Activated B cell treated with CpG ODN at 0.5 μM for 24 hours (primary cell): ENCODE measurements at regions not wholly inside any gene's neighbourhood (a gene's known extent, or its start where the extent isn't known, plus 50 kb on each side); places are given as distances from the start of the nearest gene placed in this dataset.
"Not testable (repeated sequence)": the region's sequence is repeated elsewhere in the genome, so short reads cannot be mapped to it uniquely, and the experiment has no call there.

ENCODE experiments used
- ATAC-seq: fragments of 200-7000 bp; cut with Tn5 transposase; one replicate; pipeline ENCODE4 v1.10.0; 2021; ENCODE audit warnings: low read depth, mild to moderate bottlenecking, moderate library complexity
- CTCF ChIA-PET: fragments of 350-600 bp; sonication (Branson Sonifier 250); formaldehyde crosslinking; loops from one replicate; lab custom pipeline; 2021; ENCODE audit warnings: antibody characterized with exemption; lab: Charles Lee
- POLR2A ChIA-PET: fragments of 350-600 bp; sonication (Branson Sonifier 250); formaldehyde crosslinking; loops from one replicate; lab custom pipeline; 2021; ENCODE audit warnings: antibody characterized with exemption; lab: Charles Lee
- DNase-seq: peaks from one replicate; pipeline ENCODE4 v3.0.0; 2022
- H3K27ac Mint-ChIP-seq: one replicate; pipeline ENCODE4 v1.8.0; 2020; ENCODE audit warnings: mixed read lengths
- H3K27me3 Mint-ChIP-seq: one replicate; pipeline ENCODE4 v1.8.0; 2021; ENCODE audit warnings: mixed read lengths
- H3K36me3 Mint-ChIP-seq: one replicate; pipeline ENCODE4 v1.8.0; 2021; ENCODE audit warnings: low read depth, mixed read lengths
- H3K4me1 Mint-ChIP-seq: one replicate; pipeline ENCODE4 v1.8.0; 2021; ENCODE audit warnings: mixed read lengths
- H3K4me3 Mint-ChIP-seq: one replicate; pipeline ENCODE4 v1.8.0; 2020; ENCODE audit warnings: mild to moderate bottlenecking, mixed read lengths
- H3K9me3 Mint-ChIP-seq: one replicate; pipeline ENCODE4 v1.8.0; 2020; ENCODE audit warnings: mixed read lengths
- intact Hi-C: fragments of 100-400 bp; cut with micrococcal nuclease; formaldehyde crosslinking; loops from one replicate; pipeline ENCODE4 v1.15.1; 2024
- TF ChIP-seq, protein P1 (sequence below): fragments of 200-600 bp; IDR thresholded peaks from one replicate; pipeline ENCODE4 v1.8.0; 2022; ENCODE audit warnings: antibody characterized with exemption, mild to moderate bottlenecking

- DNase-seq (peak; percentile 2), ATAC-seq (no peak)
- ChIA-PET CTCF (no interaction called here), POLR2A (no interaction called here)
- intact Hi-C loops, result no loop called here
- no peaks in the 10 kb centered on the region for H3K9me3 Mint-ChIP-seq
- no peaks in the 10 kb centered on the region for H3K4me1 Mint-ChIP-seq
- H3K4me3 Mint-ChIP-seq, result no peak overlapping the region
- H3K36me3 Mint-ChIP-seq, result no peaks in the 10 kb centered on the region
- H3K27ac Mint-ChIP-seq, result no peak overlapping the region
- TF ChIP-seq, protein P1, sequence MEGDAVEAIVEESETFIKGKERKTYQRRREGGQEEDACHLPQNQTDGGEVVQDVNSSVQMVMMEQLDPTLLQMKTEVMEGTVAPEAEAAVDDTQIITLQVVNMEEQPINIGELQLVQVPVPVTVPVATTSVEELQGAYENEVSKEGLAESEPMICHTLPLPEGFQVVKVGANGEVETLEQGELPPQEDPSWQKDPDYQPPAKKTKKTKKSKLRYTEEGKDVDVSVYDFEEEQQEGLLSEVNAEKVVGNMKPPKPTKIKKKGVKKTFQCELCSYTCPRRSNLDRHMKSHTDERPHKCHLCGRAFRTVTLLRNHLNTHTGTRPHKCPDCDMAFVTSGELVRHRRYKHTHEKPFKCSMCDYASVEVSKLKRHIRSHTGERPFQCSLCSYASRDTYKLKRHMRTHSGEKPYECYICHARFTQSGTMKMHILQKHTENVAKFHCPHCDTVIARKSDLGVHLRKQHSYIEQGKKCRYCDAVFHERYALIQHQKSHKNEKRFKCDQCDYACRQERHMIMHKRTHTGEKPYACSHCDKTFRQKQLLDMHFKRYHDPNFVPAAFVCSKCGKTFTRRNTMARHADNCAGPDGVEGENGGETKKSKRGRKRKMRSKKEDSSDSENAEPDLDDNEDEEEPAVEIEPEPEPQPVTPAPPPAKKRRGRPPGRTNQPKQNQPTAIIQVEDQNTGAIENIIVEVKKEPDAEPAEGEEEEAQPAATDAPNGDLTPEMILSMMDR, result no peak
- H3K27me3 Mint-ChIP-seq, result no peaks in the 10 kb centered on the region
Measured at GRCh38 chr4:3601992-3602391, 69.8 kb upstream of the LRPAP1 start.

- ATAC-seq, result not testable (repeated sequence)
Measured at GRCh38 chr4:3601108-3601690, 69.0 kb upstream of the LRPAP1 start.

DNA sequence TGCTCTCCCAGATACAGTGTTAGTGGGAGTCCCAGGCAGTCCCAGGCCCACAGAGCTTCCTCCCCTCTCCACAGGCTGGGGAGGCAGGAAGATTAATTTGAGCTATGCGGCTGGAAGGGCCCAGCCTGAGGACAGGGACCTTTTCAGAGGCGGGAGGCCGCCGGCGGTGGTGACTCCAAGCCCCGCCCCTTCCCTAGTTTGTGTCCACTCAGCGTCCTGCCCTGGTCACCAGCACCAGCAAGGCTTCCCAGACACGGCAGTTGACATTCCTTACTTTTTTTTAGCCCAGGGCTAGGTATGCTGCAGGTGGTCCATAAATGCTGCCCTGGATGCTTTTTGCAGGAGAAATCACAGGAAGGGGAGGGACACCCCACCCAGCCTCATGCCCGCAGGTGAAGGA, 67.7 kb upstream of the LRPAP1 start:
- TF ChIP-seq, protein P1, result no peak
- H3K9me3 Mint-ChIP-seq, result no peaks in the 10 kb centered on the region
- no peaks in the 10 kb centered on the region for H3K36me3 Mint-ChIP-seq
- H3K27ac Mint-ChIP-seq, result no peak overlapping the region
- POLR2A ChIA-PET, result no interaction called here
- no peak for DNase-seq
- H3K27me3 Mint-ChIP-seq, result peaks cover 5% of the 10 kb centered on the region
- CTCF ChIA-PET, result no interaction called here
- ATAC-seq, result no peak
- H3K4me1 Mint-ChIP-seq, result no peaks in the 10 kb centered on the region
- H3K4me3 Mint-ChIP-seq, result no peak overlapping the region
- intact Hi-C loops, result no loop called here

More at GRCh38 chr4:3601108-3601690, 69.0 kb upstream of the LRPAP1 start:
- POLR2A ChIA-PET, H3K4me3 Mint-ChIP-seq, H3K36me3 Mint-ChIP-seq, intact Hi-C loops, H3K4me1 Mint-ChIP-seq, H3K27me3 Mint-ChIP-seq, CTCF ChIA-PET, H3K9me3 Mint-ChIP-seq, H3K27ac Mint-ChIP-seq: not testable (repeated sequence)
- DNase-seq, result peak; percentile 0

DNA sequence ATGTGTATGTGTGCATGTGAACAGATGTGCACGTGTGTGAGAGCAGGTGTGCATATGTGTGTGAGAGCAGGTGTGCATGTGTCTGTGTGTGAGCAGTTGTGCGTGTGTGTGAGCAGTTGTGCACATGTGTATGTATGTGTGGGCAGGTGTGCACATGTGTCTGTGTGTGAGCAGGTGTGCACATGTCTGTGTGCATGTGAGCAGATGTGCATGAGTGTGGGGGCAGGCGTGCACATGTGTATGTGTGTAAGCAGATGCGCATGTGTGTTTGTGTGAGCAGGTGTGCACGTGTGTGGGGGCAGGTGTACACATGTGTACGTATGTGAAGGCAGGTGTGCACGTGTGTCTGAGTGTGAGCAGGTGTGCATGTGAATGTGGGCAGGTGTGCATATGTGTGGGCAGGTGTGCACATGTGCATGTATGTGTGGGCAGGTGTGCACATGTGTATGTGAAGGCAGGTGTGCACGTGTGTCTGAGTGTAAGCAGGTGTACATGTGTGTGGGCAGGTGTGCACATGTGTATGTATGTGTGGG, 66.5 kb upstream of the LRPAP1 start:
- no peak overlapping the region for H3K4me3 Mint-ChIP-seq
- peaks cover 11% of the 10 kb centered on the region for H3K27me3 Mint-ChIP-seq
- TF ChIP-seq, protein P1, result no peak
- H3K36me3 Mint-ChIP-seq, result no peaks in the 10 kb centered on the region
- ATAC-seq, result no peak
- POLR2A ChIA-PET, result no interaction called here
- no peaks in the 10 kb centered on the region for H3K9me3 Mint-ChIP-seq
- intact Hi-C loops, result no loop called here
- CTCF ChIA-PET, result no interaction called here
- no peaks in the 10 kb centered on the region for H3K4me1 Mint-ChIP-seq
- DNase-seq, result no peak
- no peak overlapping the region for H3K27ac Mint-ChIP-seq

DNA sequence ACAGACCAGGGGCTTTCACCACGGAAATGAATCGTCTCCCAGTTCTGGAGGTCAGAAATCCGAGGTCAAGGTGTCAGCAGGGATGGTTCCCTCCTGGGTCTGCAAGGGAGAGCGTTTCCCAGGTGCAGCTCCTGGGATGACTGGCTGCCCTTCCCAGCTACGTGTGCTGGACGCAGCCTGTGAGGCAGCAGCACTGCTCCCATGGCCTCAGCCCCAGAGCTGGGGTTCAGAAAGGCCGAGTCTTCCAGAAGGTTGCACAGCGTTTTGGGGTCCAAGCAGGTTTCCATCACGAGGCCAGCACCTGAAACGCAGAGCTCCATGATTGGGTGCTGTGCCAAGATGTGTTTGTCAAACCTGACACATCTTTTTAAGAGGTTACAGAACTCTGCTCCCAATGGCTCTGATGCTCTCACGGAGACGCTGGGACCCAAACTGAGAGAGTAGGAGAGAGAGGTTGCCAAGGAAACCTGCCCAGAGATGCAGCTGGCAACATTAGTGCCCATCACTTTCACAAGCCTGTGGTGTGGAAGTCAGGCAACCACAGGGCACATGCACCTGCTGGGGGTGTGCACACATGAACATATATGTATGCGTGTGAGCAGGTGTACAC, 65.8 kb upstream of the LRPAP1 start:
- H3K4me1 Mint-ChIP-seq, ATAC-seq, intact Hi-C loops, H3K27ac Mint-ChIP-seq, H3K4me3 Mint-ChIP-seq, H3K9me3 Mint-ChIP-seq, POLR2A ChIA-PET, CTCF ChIA-PET, DNase-seq, H3K36me3 Mint-ChIP-seq: not testable (repeated sequence)
- H3K27me3 Mint-ChIP-seq, result peaks cover 13% of the 10 kb centered on the region

GRCh38 chr4:3596957-3597733, 64.9 kb upstream of the LRPAP1 start:
- intact Hi-C loops, H3K9me3 Mint-ChIP-seq: not testable (repeated sequence)

DNA sequence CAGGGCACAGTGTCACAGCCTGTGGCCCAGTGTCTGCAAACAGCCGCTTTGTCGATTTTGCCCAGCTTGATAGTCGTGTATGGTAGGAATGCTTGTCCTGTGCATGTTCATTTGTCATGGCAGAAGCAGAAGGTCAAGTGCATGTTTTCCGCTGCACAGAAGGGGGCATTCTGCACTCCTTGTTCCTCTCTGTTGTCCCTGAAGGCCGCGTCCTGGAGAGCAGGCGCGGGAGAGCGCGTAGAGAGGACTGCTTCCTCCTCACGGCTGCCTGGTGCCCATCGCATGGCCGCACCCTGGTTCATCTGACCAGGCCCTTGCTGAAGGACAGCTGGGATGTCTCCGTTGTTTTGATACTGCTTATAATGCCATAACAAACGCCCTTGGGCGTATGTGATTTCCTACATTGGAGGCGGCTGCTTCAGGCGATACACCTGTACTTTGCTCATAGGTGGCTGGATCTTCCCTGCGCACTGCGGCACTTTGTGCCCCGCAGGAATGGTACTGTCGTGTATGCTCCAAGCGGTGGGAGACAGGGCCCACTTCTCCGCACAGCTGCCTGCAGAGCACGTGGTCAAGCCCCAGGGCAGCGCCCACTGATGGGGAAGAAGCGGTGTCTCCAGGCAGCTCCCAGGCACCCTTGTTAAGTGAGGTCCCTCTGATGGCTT, 63.5 kb upstream of the LRPAP1 start:
- CTCF ChIA-PET, ATAC-seq, POLR2A ChIA-PET, H3K36me3 Mint-ChIP-seq, H3K4me1 Mint-ChIP-seq, H3K4me3 Mint-ChIP-seq, intact Hi-C loops, H3K9me3 Mint-ChIP-seq, H3K27ac Mint-ChIP-seq: not testable (repeated sequence)
- peak; percentile 4 for DNase-seq
- peaks cover 13% of the 10 kb centered on the region for H3K27me3 Mint-ChIP-seq

More at GRCh38 chr4:3596957-3597733, 64.9 kb upstream of the LRPAP1 start:
- POLR2A ChIA-PET, CTCF ChIA-PET, H3K4me1 Mint-ChIP-seq, H3K27ac Mint-ChIP-seq, H3K36me3 Mint-ChIP-seq, ATAC-seq, H3K4me3 Mint-ChIP-seq: not testable (repeated sequence)
- peak; percentile 0 for DNase-seq
- H3K27me3 Mint-ChIP-seq, result peaks cover 13% of the 10 kb centered on the region

- H3K4me3 Mint-ChIP-seq, POLR2A ChIA-PET, H3K27ac Mint-ChIP-seq, ATAC-seq, H3K4me1 Mint-ChIP-seq, intact Hi-C loops, H3K36me3 Mint-ChIP-seq, DNase-seq, CTCF ChIA-PET, H3K9me3 Mint-ChIP-seq: not testable (repeated sequence)
- peaks cover 13% of the 10 kb centered on the region for H3K27me3 Mint-ChIP-seq
Measured at GRCh38 chr4:3594751-3595150, 62.5 kb upstream of the LRPAP1 start.
